ENCODE measurements at regions not wholly inside any gene's neighbourhood (a gene's known extent, or its start where the extent isn't known, plus 50 kb on each side); places are given as distances from the start of the nearest gene placed in this dataset.

GRCh38 chr4:100834616-100835015, 316.8 kb upstream of the EMCN start:
- TF ChIP-seq, protein P1, sequence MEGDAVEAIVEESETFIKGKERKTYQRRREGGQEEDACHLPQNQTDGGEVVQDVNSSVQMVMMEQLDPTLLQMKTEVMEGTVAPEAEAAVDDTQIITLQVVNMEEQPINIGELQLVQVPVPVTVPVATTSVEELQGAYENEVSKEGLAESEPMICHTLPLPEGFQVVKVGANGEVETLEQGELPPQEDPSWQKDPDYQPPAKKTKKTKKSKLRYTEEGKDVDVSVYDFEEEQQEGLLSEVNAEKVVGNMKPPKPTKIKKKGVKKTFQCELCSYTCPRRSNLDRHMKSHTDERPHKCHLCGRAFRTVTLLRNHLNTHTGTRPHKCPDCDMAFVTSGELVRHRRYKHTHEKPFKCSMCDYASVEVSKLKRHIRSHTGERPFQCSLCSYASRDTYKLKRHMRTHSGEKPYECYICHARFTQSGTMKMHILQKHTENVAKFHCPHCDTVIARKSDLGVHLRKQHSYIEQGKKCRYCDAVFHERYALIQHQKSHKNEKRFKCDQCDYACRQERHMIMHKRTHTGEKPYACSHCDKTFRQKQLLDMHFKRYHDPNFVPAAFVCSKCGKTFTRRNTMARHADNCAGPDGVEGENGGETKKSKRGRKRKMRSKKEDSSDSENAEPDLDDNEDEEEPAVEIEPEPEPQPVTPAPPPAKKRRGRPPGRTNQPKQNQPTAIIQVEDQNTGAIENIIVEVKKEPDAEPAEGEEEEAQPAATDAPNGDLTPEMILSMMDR (IDR thresholded peaks at IDR 0.05) = no peak
- TF ChIP-seq POLR2A (IDR thresholded peaks at IDR 0.05; ENCODE audit: low read depth) (no peak), EP300 (IDR thresholded peaks at IDR 0.05) (no peak), POLR2AphosphoS5 (IDR thresholded peaks at IDR 0.05) (no peak)

Measured in esophagus muscularis mucosa (tissue), 4 donors.